ENCODE measurements at regions not wholly inside any gene's neighbourhood (a gene's known extent, or its start where the extent isn't known, plus 50 kb on each side); places are given as distances from the start of the nearest gene placed in this dataset.

GRCh38 chr6:113396730-113397129 lies 460.4 kb upstream of the MARCKS start:
- H3K4me3 ChIP-seq (ENCODE audit: low read length) = no peak overlapping the region
- TF ChIP-seq CTCF (conservative IDR thresholded peaks at IDR 0.05; ENCODE audit: low read depth, low read length) = no peak
- DNase-seq (ENCODE audit: low read depth) = no peak

- DNase-seq (ENCODE audit: low read depth) = no peak
- TF ChIP-seq CTCF (conservative IDR thresholded peaks at IDR 0.05; ENCODE audit: low read depth, low read length) = no peak
- H3K4me3 ChIP-seq (ENCODE audit: low read length) = no peak overlapping the region
These were observed 459.9 kb upstream of the MARCKS start for GRCh38 chr6:113397236-113397635.

GRCh38 chr6:113401231-113401630 lies 455.9 kb upstream of the MARCKS start:
- no peak for DNase-seq (ENCODE audit: low read depth)
- H3K4me3 ChIP-seq (ENCODE audit: low read length) = no peak overlapping the region
- TF ChIP-seq CTCF (conservative IDR thresholded peaks at IDR 0.05; ENCODE audit: low read depth, low read length) = no peak

- H3K4me3 ChIP-seq (ENCODE audit: low read length) = no peak overlapping the region
- no peak for DNase-seq (ENCODE audit: low read depth)
- TF ChIP-seq CTCF (conservative IDR thresholded peaks at IDR 0.05; ENCODE audit: low read depth, low read length) = no peak
These were observed 454.6 kb upstream of the MARCKS start for GRCh38 chr6:113402544-113402943.

- no peak for DNase-seq (ENCODE audit: low read depth)
- TF ChIP-seq CTCF (conservative IDR thresholded peaks at IDR 0.05; ENCODE audit: low read depth, low read length) = no peak
- H3K4me3 ChIP-seq (ENCODE audit: low read length) = no peak overlapping the region
These were observed 453.1 kb upstream of the MARCKS start for GRCh38 chr6:113403966-113404595.

GRCh38 chr6:113405326-113406047 lies 451.7 kb upstream of the MARCKS start:
- no peak for DNase-seq (ENCODE audit: low read depth)
- no peak for TF ChIP-seq CTCF (conservative IDR thresholded peaks at IDR 0.05; ENCODE audit: low read depth, low read length)
- no peak overlapping the region for H3K4me3 ChIP-seq (ENCODE audit: low read length)

Measured in retinal pigment epithelial cell (primary cell).